Mucosa of rectum (tissue), 2 donors: ENCODE measurements at regions not wholly inside any gene's neighbourhood (a gene's known extent, or its start where the extent isn't known, plus 50 kb on each side); places are given as distances from the start of the nearest gene placed in this dataset.
"Not testable (repeated sequence)": the region's sequence is repeated elsewhere in the genome, so short reads cannot be mapped to it uniquely, and the experiment has no call there.

Experiments used
- H3K27ac ChIP-seq, 2 donors: one replicate each; pipeline ENCODE4 v1.7.0; 2013; ENCODE audit warnings: inconsistent platforms in 2 of 2, low read depth in 2 of 2, low read length in 2 of 2
- H3K27me3 ChIP-seq, 2 donors: one replicate each; pipeline ENCODE4 v1.7.0; 2013; ENCODE audit warnings: low read length in 2 of 2; ENCODE audit not compliant: control insufficient read depth in 2 of 2, insufficient read depth in 2 of 2
- H3K36me3 ChIP-seq, 2 donors: one replicate each; pipeline ENCODE4 v1.7.0; 2013; ENCODE audit warnings: low read length in 2 of 2; ENCODE audit not compliant: control insufficient read depth in 2 of 2, insufficient read depth in 2 of 2
- H3K4me1 ChIP-seq, 2 donors: one replicate each; pipeline ENCODE4 v1.7.0; 2013; ENCODE audit warnings: low read length in 2 of 2, mild to moderate bottlenecking in 1 of 2; ENCODE audit not compliant: control insufficient read depth in 2 of 2, insufficient read depth in 2 of 2
- H3K4me3 ChIP-seq, 2 donors: one replicate each; pipeline ENCODE4 v1.7.0; 2013; ENCODE audit warnings: low read length in 2 of 2
- H3K9ac ChIP-seq, 2 donors: one replicate each; pipeline ENCODE4 v1.7.0; 2013; ENCODE audit warnings: low read length in 2 of 2, low read depth in 1 of 2, mild to moderate bottlenecking in 1 of 2
- H3K9me3 ChIP-seq, 2 donors: one replicate each; pipeline ENCODE4 v1.7.0; 2013; ENCODE audit warnings: low read length in 2 of 2; ENCODE audit not compliant: control insufficient read depth in 2 of 2
- donor health status: healthy.
- donor health status: Normal muscosa, but diverticular disease.

GRCh38 chr12:92234533-92234932, 88.9 kb upstream of the BTG1 start:
- no peak overlapping the region for H3K27ac ChIP-seq

GRCh38 chr12:92233346-92234015, 87.8 kb upstream of the BTG1 start:
- no peaks in the 10 kb centered on the region for H3K9me3 ChIP-seq
- H3K36me3 ChIP-seq, result no peaks in the 10 kb centered on the region
- H3K4me3 ChIP-seq, result no peak overlapping the region
- H3K27ac ChIP-seq, result no peak overlapping the region
- no peaks in the 10 kb centered on the region for H3K4me1 ChIP-seq
- H3K27me3 ChIP-seq, result no peaks in the 10 kb centered on the region
- H3K9ac ChIP-seq, result no peak overlapping the region

More at GRCh38 chr12:92234533-92234932, 88.9 kb upstream of the BTG1 start:
- no peak overlapping the region for H3K4me3 ChIP-seq
- no peaks in the 10 kb centered on the region for H3K27me3 ChIP-seq
- H3K4me1 ChIP-seq, result no peaks in the 10 kb centered on the region
- no peak overlapping the region for H3K9ac ChIP-seq
- H3K9me3 ChIP-seq, result no peaks in the 10 kb centered on the region
- no peaks in the 10 kb centered on the region for H3K36me3 ChIP-seq

GRCh38 chr12:92232371-92232932, 86.8 kb upstream of the BTG1 start:
- H3K9ac ChIP-seq, H3K27me3 ChIP-seq, H3K4me3 ChIP-seq, H3K27ac ChIP-seq, H3K9me3 ChIP-seq, H3K4me1 ChIP-seq, H3K36me3 ChIP-seq: not testable (repeated sequence)

GRCh38 chr12:92231945-92232344, 86.3 kb upstream of the BTG1 start:
- H3K4me3 ChIP-seq, H3K27ac ChIP-seq, H3K9ac ChIP-seq, H3K36me3 ChIP-seq, H3K27me3 ChIP-seq, H3K4me1 ChIP-seq, H3K9me3 ChIP-seq: not testable (repeated sequence)

DNA sequence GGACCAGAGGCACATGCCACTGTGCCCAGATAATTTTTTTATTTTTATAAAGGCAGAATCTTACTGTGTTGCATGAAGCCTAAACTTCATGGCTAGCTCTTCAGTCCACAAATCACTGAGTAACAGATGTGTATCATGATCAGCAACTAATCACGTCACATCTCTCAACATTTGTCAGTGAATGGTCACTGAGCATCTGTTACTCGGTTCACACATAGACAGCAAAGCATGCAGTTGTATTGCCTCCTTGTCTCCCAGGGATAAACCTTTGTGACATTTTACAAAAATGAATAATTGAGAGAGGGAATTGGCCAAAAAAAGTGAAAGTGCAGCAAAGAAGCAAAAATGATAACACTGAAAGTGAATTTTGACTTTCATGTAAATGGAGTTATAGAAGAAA, 85.9 kb upstream of the BTG1 start:
- not testable (repeated sequence) for H3K4me1 ChIP-seq, H3K27me3 ChIP-seq, H3K9me3 ChIP-seq, H3K9ac ChIP-seq, H3K4me3 ChIP-seq, H3K27ac ChIP-seq, H3K36me3 ChIP-seq

DNA sequence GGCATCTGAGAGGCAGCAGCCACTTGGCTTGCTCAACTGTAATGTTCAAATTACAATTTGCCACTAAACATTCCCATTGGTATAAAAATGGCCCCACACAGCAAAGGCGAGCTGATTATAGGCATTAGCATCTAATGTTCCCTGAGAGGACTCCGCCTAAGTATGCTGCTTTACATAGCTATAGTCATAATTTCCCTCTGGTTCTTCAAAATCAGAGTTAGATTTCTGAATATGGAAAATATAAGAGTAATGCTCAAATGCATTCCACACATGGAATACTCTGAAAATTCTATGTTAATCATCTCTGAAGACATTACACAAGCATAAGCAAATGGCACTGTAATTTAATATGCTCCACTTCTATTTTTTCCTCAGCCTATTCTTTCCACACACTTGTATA, 83.7 kb upstream of the BTG1 start:
- Histone ChIP-seq H3K4me1 (no peaks in the 10 kb centered on the region), H3K27me3 (no peaks in the 10 kb centered on the region), H3K9me3 (no peaks in the 10 kb centered on the region), H3K27ac (no peak overlapping the region), H3K4me3 (no peak overlapping the region), H3K36me3 (no peaks in the 10 kb centered on the region), H3K9ac (no peak overlapping the region)

DNA sequence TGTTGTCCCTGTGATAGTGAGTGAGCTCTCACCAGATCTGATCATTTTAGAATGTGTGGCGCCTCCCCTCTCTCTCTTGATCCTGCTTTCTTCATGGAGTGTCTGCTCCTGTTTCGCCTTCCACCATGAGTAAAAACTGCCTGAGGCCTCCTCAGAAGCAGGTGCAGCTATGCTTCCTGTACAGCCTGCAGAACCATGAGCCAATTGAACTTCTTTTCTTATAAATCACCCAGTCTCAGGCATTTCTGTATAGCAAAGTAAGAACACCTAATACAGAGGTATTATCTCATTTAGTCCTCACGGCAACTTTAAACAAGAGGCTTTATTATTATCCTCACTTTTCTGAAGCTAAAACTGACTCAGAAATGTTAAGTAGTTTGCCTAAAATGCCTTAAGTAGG, 81.3 kb upstream of the BTG1 start:
- Histone ChIP-seq H3K9ac (no peak overlapping the region), H3K4me1 (no peaks in the 10 kb centered on the region), H3K27me3 (no peaks in the 10 kb centered on the region), H3K36me3 (no peaks in the 10 kb centered on the region), H3K9me3 (no peaks in the 10 kb centered on the region), H3K27ac (no peak overlapping the region), H3K4me3 (no peak overlapping the region)

DNA sequence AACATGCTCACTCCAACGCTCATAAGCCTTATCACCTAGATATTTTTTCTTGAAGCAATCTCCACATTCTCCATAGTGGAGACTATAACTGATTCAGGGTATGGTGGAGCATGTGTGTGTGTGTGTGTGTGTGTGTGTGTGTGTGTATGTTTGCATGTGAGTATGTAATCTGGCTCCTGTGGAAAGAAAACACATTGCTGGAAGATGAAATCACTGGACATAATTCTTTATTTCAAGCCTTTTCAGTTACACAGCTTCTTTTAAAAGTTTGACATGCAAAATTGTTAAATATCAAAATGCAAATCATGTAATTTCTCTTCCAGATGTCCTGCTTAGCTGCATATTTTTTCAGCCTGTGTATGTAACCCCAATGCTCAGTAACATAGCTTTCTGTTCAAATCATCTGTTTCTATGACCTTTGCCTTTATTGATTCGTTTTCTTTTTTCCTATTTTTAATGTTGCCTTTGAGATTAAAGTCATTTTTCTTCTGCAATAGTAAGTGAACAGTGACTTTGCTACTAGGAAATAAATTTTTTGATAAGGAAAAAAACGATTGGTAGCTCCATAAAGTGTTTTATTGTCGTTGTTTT, 80.5 kb upstream of the BTG1 start:
- Histone ChIP-seq H3K27ac (no peak overlapping the region), H3K4me3 (no peak overlapping the region), H3K27me3 (no peaks in the 10 kb centered on the region), H3K9me3 (no peaks in the 10 kb centered on the region), H3K4me1 (no peaks in the 10 kb centered on the region), H3K36me3 (no peaks in the 10 kb centered on the region), H3K9ac (no peak overlapping the region)

GRCh38 chr12:92224685-92225331, 79.2 kb upstream of the BTG1 start:
- H3K27me3 ChIP-seq, result no peaks in the 10 kb centered on the region
- H3K27ac ChIP-seq, result no peak overlapping the region
- H3K36me3 ChIP-seq, result no peaks in the 10 kb centered on the region
- no peaks in the 10 kb centered on the region for H3K4me1 ChIP-seq
- no peaks in the 10 kb centered on the region for H3K9me3 ChIP-seq
- H3K9ac ChIP-seq, result no peak overlapping the region
- H3K4me3 ChIP-seq, result no peak overlapping the region

- H3K36me3 ChIP-seq, result no peaks in the 10 kb centered on the region
- H3K4me1 ChIP-seq, result no peaks in the 10 kb centered on the region
- H3K9ac ChIP-seq, result no peak overlapping the region
- no peaks in the 10 kb centered on the region for H3K27me3 ChIP-seq
- H3K27ac ChIP-seq, result no peak overlapping the region
- H3K4me3 ChIP-seq, result no peak overlapping the region
- no peaks in the 10 kb centered on the region for H3K9me3 ChIP-seq
Observed at GRCh38 chr12:92223481-92223880, 77.8 kb upstream of the BTG1 start.
